ENCODE measurements at regions not wholly inside any gene's neighbourhood (a gene's known extent, or its start where the extent isn't known, plus 50 kb on each side); places are given as distances from the start of the nearest gene placed in this dataset.

DNA sequence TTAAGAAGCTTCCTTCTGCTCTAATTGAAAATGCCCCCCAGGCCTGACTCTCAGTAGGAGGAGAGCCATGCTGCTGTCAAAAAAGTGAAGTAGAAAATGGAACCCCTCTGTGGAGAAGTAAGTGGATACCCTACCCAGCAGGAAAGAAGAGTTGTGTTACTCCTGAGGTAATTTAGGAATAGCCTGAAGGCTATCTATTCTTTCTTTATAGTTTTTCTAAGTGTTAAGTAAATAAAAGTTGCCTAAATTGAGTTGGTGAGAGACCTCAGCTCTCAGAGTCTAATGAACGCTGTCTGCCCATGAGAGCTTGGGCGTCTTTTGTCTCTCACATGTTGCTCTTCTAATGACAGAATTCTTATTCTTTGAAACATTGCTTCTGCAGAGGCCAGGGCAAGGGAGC lies 116.2 kb downstream of the NSUN3 start:
- DNase-seq: no peak

DNA sequence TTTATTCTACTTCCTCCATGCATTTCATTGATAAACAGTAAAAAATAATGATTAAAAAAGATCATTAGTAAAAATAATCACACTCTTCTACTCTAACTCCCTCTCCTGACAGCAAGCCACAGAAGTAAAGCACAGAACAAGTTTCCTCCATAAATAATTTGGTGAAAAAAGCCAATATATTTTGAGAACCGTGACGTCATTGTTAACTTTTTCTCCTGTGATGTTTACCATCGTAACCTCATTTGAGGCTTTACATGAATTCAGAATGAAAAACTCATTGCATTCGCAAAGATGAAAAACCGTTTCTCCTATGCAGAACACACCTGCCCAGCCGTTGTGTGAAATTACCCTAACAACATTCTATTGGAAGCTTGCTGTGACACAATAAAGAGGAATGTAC lies 120.7 kb downstream of the NSUN3 start:
- DNase-seq: no peak

DNA sequence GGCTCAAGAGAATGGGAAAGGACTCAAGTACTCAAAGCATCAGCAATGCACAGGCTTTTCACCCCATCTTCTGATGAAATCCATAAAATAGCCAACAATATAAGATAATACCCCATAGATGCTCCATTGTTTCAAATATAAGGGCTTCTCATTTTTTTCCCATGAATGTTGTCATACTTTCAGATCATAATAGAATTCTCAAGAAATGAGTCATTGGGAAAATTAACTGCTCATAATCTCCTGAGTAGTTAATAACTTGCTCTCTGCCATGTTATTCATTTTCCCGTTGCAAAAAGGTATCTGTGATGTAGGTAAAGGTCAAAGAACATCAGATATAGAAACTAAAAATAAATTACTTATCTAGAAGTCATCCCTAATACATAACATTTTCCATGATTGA lies 121.9 kb downstream of the NSUN3 start:
- DNase-seq: no peak

DNA sequence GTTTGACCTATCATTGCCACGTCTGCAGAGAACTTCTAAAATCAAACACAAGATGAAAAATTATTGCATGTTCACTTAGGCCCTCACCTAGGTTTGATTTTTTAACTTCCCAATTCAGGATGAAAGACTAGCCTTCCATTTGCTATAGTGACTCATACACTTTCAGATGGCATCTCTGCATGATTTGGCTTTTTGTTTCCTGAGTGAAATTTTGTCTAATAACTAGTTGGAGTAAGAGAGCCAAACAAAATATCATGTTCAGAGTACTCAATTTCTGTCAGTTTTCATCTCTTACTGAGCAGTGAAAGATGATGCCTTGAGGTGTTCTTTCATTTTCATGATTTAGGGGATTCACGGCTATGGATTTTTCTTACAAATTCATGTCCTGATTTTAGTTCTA lies 122.9 kb downstream of the NSUN3 start:
- no peak for DNase-seq

DNA sequence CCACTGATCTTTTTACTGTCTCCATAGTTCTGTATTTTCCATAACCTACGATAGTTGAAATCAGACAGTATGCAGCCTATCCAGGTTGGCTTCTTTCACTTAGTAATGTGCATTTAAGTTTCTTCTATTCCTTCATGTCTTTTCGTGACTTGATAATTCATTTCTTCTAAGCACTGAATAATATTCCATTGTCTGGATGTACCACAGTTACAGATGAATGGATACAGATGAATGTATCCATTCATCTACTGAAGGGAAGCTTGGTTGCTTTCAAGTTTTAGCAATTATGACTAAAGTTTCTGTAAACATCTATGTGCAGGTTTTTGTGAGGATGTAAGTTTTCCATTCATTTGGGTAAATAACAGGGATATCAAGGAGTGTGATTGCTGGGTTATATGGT lies 124.8 kb downstream of the NSUN3 start:
- DNase-seq: no peak

DNA sequence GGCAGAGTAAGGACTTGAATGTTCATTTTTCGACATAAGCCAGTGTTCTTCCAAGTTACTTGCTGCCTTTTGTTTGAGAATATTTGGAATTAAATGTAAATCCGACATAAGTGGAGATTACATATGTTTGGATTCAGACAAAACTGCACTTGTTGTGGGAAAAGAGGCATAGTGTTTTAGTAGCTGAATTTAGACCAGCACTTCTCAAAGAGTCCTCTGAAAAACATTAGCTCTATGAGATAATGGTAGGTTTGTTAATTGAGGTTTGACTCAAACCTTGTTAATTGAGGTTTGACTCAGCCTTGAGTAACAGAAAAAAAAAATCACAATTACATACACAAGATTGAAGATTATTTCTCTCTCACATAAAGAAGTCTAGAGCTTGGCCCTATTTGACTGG lies 132.5 kb downstream of the NSUN3 start:
- DNase-seq: no peak

DNA sequence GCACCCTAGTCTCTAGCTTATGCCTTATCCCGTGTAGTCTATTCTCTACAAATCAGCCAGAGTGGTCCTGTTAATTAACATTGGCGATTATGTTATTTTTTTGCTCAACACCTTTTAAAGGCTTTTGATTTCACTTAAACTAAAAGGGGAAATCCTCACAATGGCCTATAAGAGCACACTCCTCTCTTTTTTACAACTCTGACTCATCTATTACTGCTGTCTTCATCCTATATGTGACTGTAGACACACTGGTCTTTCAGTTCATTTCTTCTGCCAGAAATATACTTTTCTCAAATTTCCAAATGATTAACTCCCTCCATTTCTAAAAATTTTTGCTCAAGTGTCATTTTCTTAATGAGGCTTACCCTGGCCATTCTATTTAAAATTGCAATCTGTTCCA lies 143.4 kb downstream of the NSUN3 start:
- DNase-seq: no peak

DNA sequence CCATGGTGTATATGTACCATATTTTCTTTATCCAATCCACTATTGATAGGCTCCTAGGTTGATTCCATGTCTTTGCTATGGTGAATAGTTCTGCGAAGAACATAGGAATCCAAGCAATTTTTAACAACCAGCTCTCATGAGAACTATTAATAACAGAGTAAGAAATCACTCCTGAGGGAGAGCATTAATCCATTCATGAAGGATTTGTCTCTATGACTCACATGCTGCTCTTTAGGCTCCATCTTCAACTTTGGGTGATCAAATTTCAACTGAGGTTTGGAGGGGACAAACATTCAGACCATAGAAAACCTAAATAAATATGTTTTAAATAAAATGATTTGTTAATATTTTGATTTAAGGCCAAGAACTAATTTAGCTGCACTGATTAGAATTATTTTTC lies 147.4 kb downstream of the NSUN3 start:
- no peak for DNase-seq

DNA sequence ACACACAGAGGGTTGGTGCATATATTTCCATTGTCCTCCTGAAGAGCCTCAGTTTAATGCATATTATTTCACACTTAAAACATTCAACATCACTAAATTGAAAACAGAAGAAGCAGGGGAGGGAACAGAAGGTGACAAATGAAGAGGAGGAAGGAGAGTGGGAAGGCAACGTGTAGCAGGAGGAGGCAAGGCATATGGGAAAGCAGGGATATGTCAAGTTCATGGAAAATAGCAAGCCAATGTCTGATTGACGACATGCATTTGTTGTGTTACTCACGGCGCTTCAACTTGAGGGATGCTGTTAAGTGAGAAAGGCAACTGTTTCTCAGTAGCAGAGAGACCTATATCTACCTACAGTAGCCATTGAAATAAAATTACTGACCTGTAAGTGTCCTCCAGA lies 154.5 kb downstream of the NSUN3 start:
- no peak for DNase-seq

DNA sequence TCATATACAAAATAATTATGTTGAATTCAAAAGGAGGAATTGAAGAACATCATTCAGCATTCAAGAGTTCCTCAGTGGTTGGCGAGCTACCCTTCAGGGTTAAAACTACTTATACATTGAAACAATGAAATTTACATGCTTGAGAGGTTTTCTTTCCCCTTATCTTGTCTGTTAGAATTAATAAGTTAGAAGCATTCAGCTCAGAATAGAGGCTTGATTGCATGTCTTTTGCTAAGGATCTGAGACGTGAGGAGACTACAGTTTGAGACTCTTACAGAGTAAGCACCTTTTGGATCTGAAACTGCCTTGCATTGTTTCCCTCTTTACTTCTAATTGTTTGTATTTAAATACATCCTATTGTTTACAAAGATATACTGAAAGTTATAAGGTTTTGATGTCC lies 157.6 kb downstream of the NSUN3 start:
- DNase-seq: no peak

DNA sequence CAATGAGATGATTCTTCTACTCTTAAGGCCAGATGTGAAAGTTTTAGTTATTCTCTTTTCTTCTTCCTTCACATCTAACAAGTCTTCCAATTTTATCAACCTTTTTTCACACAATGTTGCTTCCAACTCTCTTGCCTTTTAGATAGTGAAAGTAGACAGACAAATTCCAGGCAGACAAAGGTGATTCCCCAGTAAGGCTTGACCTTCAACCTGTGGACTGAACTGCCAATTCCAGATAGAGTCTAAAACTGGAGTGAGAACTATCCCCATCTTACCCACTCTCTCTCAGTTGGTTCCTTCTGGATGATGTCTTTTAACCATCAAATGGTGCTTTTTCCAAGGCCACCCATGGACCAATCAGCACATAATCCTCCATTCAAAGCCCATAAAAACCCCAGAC lies 159.0 kb downstream of the NSUN3 start:
- no peak for DNase-seq

DNA sequence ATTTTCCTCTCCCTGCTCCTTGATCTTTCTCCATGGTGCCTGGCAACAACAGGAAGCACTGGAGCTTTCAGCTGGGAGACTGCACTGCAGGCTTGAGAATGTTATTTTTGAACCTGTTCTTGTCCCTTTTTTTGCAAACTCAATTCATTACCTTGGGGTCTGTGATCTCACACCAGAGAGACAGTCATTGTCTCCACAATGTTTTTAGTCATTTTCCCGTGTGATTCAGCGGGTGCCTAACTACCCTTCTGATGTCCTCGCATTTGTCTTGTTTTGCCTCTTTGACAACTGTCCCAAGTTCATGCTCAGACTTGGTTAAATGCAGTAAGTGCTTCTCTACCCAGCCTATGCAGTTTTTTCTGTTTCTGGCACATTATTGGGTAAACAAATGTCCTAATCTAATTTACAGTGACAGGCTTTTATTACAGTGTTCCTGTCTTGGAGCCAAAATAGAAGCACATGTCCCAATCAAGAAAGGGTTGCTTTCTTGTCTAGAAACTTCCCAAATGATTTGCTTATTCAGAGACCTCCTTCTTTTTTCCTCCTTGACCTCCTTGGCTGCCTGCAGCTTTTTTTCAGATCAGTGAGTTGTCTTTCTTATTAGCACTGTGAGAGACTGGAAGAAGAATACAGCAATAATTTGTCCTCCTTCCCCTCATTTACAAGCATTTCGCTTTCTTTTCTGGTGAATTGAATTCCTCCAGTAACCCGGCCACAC lies 162.4 kb downstream of the NSUN3 start:
- DNase-seq: no peak

DNA sequence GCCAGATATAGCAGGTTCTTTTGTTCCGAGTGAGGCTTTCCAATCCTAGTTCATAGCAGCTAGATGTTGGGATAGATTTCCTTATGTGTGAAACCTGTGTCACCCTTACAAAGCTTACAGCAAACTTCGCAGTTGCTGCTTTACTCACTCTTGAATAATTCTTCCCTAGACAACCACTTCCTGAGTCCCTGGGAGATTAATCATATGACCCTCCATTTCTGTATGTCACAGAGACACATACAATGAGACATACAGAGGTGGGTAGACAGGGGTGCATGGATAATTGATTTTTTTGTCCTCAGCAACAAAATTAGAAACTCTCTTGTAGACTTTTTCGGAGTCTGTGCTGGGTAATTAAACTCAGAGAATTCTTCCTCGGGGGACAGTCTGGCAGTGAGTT lies 163.2 kb downstream of the NSUN3 start:
- no peak for DNase-seq

DNA sequence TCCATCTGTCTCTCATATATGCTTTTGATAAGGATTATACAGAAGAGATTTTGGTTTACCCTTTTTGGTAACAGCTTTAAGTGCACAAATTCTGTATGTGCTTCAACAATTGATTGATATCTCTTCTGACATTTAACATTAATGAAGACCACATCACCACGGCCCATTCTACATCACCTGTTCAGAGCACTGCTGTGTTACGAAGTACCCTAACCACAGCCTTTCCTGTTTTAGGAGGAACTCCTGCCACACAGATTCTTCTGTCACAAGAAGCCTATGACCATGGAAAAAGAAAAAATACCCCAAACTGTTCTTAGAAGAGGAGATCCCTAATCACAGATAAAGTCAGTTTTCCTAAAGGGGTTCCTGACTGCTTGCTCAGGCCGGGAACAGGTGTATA lies 170.1 kb downstream of the NSUN3 start:
- DNase-seq: no peak

DNA sequence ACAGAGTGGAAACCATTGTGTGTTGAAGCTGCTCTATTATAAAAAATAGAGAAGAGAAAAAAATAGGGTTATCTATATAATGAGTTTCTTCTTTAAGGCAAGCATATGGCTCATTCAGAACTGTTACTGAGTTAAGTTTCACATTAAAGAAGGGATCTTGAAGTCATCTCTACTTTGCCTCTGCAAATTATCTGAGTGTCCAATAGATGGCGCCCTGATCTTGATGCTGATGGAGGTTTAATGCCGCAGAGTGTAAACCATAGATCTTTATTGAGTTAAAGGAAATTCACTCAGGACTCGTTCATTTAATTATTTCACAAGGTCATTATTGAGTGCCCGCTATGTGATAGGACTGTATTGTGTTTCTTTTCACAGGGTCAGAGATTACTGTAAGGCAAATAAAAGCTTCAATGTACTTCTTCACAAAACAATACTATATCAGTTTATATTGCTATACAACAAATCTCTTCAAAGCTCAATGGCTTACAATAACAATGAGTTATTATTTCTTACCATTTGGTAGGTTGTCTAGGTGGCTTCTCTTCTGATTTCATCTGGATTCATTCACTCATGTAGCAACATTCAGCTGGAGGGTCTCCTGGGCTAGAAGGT lies 171.4 kb downstream of the NSUN3 start:
- DNase-seq: no peak

DNA sequence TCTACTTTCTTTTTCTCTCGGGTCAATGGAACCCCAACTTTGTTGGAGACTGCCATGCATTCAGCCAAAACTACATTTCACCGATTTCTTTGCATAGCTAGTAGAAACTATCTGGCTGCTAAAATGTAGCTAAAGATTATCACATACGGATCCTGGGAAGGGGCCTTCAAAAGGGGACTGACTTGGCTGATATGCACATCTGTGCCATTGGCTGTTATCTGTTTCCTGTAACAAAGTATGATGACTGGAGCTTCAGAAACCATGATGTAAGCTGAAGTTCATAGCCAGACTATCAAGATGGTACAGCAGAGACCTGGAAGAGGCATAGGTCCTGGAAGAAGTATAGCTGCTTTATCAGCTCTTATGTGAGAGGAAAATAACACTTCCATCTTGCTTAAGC lies 179.1 kb downstream of the NSUN3 start:
- DNase-seq: no peak

DNA sequence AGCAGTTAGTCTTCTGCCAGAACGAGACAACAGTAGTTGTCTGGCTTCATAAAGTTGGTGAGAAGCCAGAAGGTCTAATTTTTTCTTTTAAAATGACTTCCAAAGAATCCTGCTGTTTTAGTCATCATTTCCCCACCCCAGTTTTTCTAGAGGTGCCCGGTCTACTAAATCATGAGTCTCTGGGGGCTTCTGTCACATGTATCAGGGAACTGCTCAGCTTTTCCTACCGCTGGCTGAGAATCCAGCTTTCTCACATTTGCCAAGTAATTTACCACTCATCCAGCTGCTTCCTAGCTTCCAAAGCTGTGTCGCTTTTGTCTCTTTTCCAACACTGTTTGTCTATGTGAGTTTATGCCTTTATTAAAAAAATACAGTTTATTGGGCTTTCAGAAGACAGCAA lies 183.3 kb downstream of the NSUN3 start:
- no peak for DNase-seq

DNA sequence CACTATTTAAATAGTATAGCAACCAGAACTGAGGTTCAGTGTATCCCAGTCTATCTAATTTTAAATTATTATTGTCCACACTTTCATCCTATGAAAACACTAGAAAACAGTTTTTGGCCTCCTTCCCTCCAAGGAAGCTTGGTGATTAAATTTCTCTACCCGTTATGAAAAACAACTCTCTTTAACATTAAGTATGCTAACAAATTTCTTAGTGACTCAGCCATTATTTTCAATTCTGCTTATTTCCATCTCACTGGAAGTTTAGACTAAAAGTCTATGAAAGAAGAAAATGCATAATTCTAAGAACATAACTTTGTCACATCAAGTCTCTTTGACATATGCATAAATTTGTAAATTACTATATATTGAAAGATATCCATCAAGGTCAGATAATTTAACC lies 185.2 kb downstream of the NSUN3 start:
- no peak for DNase-seq

DNA sequence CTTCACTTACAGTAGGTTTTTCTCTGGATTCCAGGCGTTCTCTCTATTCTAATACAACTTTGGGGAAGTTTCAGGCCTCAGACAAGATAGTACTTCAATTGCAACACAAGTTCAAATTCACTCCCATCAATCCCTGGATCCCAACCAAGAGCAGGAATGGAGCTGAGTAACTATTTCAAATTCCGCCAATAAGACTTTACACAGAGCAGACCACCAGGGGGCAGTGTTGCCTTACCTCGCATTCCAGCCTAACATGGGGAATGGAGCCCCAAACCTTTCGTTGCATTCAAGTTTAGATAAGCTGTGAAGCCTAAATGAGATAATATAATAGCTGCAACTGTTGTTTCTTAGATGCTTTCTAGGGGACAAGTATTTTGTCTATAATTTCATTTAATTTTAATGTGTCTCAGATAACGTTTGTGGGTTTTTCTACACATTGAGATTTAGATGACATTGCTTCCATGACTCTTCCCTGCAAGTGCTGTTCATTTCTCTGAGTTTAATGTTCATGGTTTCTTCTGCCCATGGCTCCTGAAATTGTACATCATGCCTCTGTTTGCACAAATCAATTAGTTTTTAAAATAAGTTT lies 186.7 kb downstream of the NSUN3 start:
- peak; percentile 22 to 39 for DNase-seq

DNA sequence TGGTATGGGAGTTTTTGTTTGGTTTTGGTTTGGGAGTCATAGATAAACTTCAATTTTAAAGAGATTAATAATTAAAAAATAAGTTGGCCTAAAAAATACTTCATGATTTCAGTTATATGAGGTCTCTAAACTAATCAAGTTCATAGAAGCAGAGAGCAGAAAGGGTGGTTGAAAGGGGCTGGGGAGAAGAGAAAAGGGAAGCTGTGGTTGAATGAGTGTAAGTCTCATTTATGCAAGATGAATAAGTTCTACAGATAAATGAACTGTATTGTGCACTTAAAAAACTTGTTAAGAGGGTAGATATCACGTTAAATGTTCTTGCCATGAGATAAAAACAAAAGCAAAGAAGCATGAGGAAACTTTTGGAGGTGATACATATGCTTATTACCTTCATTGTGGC lies 188.7 kb downstream of the NSUN3 start:
- no peak for DNase-seq

DNA sequence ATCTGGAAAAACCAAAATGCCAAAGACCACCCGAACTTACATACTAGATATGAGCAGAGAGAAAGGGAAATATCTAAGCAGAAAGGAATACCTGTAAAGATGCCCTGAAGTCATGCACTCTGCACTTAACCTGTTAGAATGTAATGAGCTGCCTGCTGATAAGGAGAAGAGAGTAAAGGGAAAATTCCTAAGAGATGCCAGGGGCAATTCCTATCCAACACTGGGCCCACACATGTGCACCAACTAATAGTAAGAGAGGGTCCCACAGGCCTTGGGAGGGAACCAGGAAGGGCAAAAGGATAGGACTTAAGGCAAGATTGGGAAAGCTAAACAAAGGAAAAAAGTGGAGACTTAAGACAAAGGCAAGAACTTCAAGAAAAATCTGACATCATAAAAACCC lies 189.5 kb downstream of the NSUN3 start:
- no peak for DNase-seq

DNA sequence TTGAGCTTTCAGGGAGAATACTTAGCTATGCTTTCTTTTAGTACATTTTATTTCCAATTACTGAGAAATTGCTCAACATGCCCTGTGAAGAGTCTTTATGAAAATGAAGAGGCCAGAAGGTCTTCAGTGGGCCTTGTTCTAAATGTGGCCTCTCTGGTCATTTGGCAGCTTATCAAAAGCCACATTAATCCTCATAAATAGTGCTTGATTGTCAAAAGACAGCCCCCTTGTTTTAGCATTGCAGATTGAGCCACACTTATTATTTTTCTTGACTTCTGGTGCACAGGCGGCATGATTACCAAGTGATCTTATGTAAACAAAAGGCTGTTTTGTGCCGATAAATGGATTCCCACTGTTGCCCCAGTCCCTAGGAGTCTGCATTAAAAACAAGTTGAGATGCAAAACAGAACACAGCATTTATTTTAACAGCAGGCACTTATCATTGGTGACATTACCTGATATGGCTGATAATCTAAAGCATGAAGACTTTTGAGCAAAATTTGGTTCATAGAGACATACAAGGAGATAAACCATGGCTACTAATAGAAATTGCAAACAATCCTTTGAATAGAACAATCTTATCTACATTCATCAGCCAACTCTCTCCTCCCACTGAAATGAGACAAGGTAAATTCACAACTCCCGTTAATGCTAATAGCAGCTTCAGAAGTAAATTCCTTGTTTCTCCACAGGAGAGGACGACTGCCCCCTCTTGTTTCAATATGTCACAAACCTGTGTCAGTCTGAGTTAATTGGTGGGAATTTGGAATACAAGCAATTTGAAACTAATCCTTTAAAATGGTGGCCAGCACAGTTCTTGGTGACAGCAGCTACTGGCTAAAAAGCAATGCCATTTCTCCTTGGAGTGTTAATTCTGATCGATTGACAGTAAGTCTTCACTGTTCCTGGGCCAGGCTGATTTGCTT lies 194.3 kb downstream of the NSUN3 start:
- no peak for DNase-seq

DNA sequence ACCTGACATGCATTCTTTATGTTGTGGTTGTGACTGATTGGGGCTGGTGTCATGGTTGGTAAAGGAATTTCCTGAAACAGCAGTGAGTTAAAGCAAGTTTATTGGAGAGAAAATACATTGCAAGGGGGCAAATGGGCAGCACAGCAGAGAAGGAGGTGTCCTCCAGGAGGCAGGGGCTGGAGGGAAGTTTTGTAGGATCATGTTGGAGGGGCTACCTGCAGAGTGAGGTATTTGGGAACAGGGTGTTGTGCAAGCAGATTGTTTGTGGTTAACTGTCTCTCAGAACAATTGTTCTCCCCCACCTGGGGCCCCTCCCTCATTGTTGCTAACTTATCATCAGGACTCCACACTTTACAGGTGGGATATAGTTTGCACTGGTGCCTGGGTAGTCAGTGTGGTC lies 196.0 kb downstream of the NSUN3 start:
- DNase-seq: no peak

DNA sequence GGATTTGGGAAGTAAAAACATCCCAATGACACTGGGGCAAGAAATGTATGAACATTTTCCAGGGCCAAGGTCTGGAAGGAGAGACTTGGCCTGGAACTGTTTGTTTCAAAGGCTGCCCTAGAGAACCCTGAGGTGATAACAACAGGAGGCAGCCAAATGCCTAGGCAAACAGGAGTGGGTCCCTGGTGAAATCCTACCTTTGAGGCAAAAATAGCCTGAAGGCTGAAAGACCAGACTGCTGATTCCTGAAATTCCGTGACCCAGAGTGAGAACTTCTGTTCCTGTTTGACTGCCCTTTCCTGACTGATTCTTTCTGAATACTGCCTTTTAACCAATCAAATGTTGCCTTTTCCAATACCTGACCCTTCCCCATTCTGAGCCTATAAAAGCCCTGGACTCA lies 196.4 kb downstream of the NSUN3 start:
- DNase-seq: no peak
